Endothelial cell of umbilical vein (primary cell): ENCODE measurements at regions not wholly inside any gene's neighbourhood (a gene's known extent, or its start where the extent isn't known, plus 50 kb on each side); places are given as distances from the start of the nearest gene placed in this dataset.

ENCODE experiments used
- BruUV-seq: library from RNA; stranded (reverse); fragments of 400-500 nt; replicated peaks from 2 replicates; lab custom pipeline; 2021; lab: Mats Ljungman, UMichigan
- CTCF ChIA-PET: fragments of 300-600, 350-600 bp; sonication (Branson Sonifier 250); formaldehyde crosslinking; loops from one replicate; lab custom pipeline; 2021; ENCODE audit warnings: antibody characterized with exemption, inconsistent platforms; lab: Charles Lee
- POLR2A ChIA-PET: fragments of 300-600, 350-600 bp; sonication (Branson Sonifier 250); formaldehyde crosslinking; loops from one replicate; lab custom pipeline; 2021; ENCODE audit warnings: antibody characterized with exemption, inconsistent platforms; lab: Charles Lee
- DNase-seq: peaks from one replicate; pipeline ENCODE4 v3.0.0-alpha.2; 2011; ENCODE audit warnings: low read depth, low spot score
- FAIRE-seq: peaks from 2 replicates; lab custom pipeline; 2011; peaks lifted over from hg19 to GRCh38; lab: Jason Lieb, UNC
- H2AFZ ChIP-seq: 2 replicates; pipeline ENCODE4 v1.6.0; 2012; ENCODE audit warnings: low read depth, low read length, control low read depth, inconsistent platforms
- H3K27ac ChIP-seq: 2 replicates; pipeline ENCODE4 v1.5.1; 2011; ENCODE audit warnings: low read depth, mild to moderate bottlenecking, control low read depth, low read length, moderate library complexity; ENCODE audit not compliant: insufficient read depth
- H3K27me3 ChIP-seq, 2 experiments: 2 replicates each; pipeline versions ENCODE4 v1.6.0 to v1.6.1; 2011; ENCODE audit warnings: low read length in 2 of 2, mixed read lengths in 1 of 2; ENCODE audit not compliant: control insufficient read depth in 2 of 2, insufficient read depth in 2 of 2
- H3K36me3 ChIP-seq, 2 experiments: 2 replicates in 1 of 2; 3 replicates in 1 of 2; pipeline ENCODE4 v1.5.1; 2011; ENCODE audit warnings: low read length in 2 of 2, mild to moderate bottlenecking in 1 of 2, moderate library complexity in 1 of 2; ENCODE audit not compliant: control insufficient read depth in 2 of 2, insufficient read depth in 2 of 2; ENCODE audit errors: extremely low read depth in 1 of 2
- H3K4me1 ChIP-seq: 3 replicates; pipeline ENCODE4 v1.5.1; 2011; ENCODE audit warnings: mild to moderate bottlenecking, low read length; ENCODE audit not compliant: control insufficient read depth, insufficient read depth; ENCODE audit errors: extremely low read depth
- H3K4me2 ChIP-seq: 2 replicates; pipeline ENCODE4 v1.6.1; 2011; ENCODE audit warnings: low read length, control low read depth, mixed read lengths; ENCODE audit not compliant: insufficient read depth
- H3K4me3 ChIP-seq, 3 experiments: fragments of 200-600 bp in 1 of 3; sonication (generic), shearing (Covaris generic) in 1 of 3; replicated peaks in 1 of 3; 2 replicates each; pipeline ENCODE4 v1.5.1; 2011 to 2016; ENCODE audit warnings: control low read depth in 3 of 3, low read length in 3 of 3, mild to moderate bottlenecking in 2 of 3, inconsistent platforms in 1 of 3, low read depth in 1 of 3, moderate library complexity in 1 of 3; ENCODE audit not compliant: insufficient read depth in 1 of 3
- H3K79me2 ChIP-seq: 2 replicates; pipeline ENCODE4 v1.6.0; 2012; ENCODE audit warnings: low read length, inconsistent platforms; ENCODE audit not compliant: control insufficient read depth, insufficient read depth
- H3K9ac ChIP-seq: replicated peaks from 2 replicates; pipeline ENCODE3; 2011; ENCODE audit warnings: low read length, control low read depth; ENCODE audit not compliant: insufficient read depth; ENCODE audit errors: extremely low read depth
- H3K9me1 ChIP-seq: replicated peaks from 3 replicates; pipeline ENCODE4 v1.6.0; 2011; ENCODE audit warnings: mild to moderate bottlenecking, low read length; ENCODE audit not compliant: control insufficient read depth, insufficient read depth; ENCODE audit errors: extremely low read depth
- H3K9me3 ChIP-seq: replicated peaks from 2 replicates; pipeline ENCODE4 v1.5.1; 2012; ENCODE audit warnings: low read length, inconsistent platforms; ENCODE audit not compliant: control insufficient read depth, insufficient read depth
- H4K20me1 ChIP-seq: replicated peaks from 2 replicates; pipeline ENCODE3; 2011; ENCODE audit warnings: mild to moderate bottlenecking, low read length; ENCODE audit not compliant: control insufficient read depth, insufficient read depth; ENCODE audit errors: extremely low read depth
- CTCF ChIP-seq, 2 donors: IDR thresholded peaks; 1 replicate in 1 of 2; 2 replicates in 1 of 2; pipeline ENCODE4 v1.5.1; 2011; ENCODE audit warnings: low read length in 2 of 2, mild to moderate bottlenecking in 2 of 2, moderate library complexity in 2 of 2, control low read depth in 1 of 2, inconsistent platforms in 1 of 2, low read depth in 1 of 2; ENCODE audit not compliant: insufficient read depth in 1 of 2; ENCODE audit errors: extremely low read depth in 1 of 2
- EZH2 ChIP-seq: IDR thresholded peaks from 2 replicates; pipeline ENCODE4 v1.6.1; 2012; ENCODE audit warnings: borderline replicate concordance, low read depth, mild to moderate bottlenecking, moderate library complexity, low read length, inconsistent platforms; ENCODE audit not compliant: severe bottlenecking
- FOS ChIP-seq: IDR thresholded peaks from 2 replicates; pipeline ENCODE4 v1.6.1; 2011; ENCODE audit warnings: mild to moderate bottlenecking, low read length, moderate library complexity, borderline replicate concordance; ENCODE audit not compliant: insufficient read depth
- GATA2 ChIP-seq: IDR thresholded peaks from 2 replicates; pipeline ENCODE4 v1.7.0; 2011; ENCODE audit warnings: low read depth, mild to moderate bottlenecking, moderate library complexity, mixed read lengths, low read length; ENCODE audit not compliant: insufficient read length, insufficient read depth
- JUN ChIP-seq: IDR thresholded peaks from 2 replicates; pipeline ENCODE4 v1.6.1; 2011; ENCODE audit warnings: borderline replicate concordance, low read depth; ENCODE audit not compliant: insufficient read length, insufficient read depth
- MAX ChIP-seq: IDR thresholded peaks from 2 replicates; pipeline ENCODE4 v1.6.1; 2011; ENCODE audit not compliant: insufficient read depth, insufficient read length
- MYC ChIP-seq: IDR thresholded peaks from one replicate; pipeline ENCODE4 v1.6.1; 2011; ENCODE audit warnings: mild to moderate bottlenecking, low read depth, low read length
- POLR2A ChIP-seq: IDR thresholded peaks from 2 replicates; pipeline ENCODE4 v1.6.1; 2012; ENCODE audit warnings: low read depth, mild to moderate bottlenecking, control low read depth, low read length
- POLR2AphosphoS5 ChIP-seq: IDR thresholded peaks from 2 replicates; pipeline ENCODE4 v1.6.1; 2012; ENCODE audit warnings: low read depth, mild to moderate bottlenecking, control low read depth, low read length, moderate library complexity; ENCODE audit not compliant: insufficient read depth
- dilution Hi-C: fragments of 300-500 bp; cut with MboI; formaldehyde crosslinking; loops from one replicate; pipeline ENCODE4 v1.15.0; 2019; ENCODE audit warnings: low sequenced_read_pairs; ENCODE audit not compliant: extremely low pct_ligation_motif_present
- intact Hi-C: fragments of 100-400 bp; cut with micrococcal nuclease; formaldehyde crosslinking; loops from one replicate; pipeline ENCODE4 v1.10.0; 2022

GRCh38 chr12:81843599-81843998, 84.4 kb upstream of the PPFIA2 start:
- H4K20me1 ChIP-seq, result no peaks in the 10 kb centered on the region
- TF ChIP-seq POLR2A, result no peak
- TF ChIP-seq FOS, result no peak
- no peak for TF ChIP-seq GATA2
- no peak for TF ChIP-seq EZH2
- no peak for TF ChIP-seq MAX
- no peak for TF ChIP-seq JUN
- no peak for TF ChIP-seq MYC
- no peak for TF ChIP-seq CTCF (IDR thresholded peaks at IDR 0.05; ENCODE audit: extremely low read depth in 1 of 2, insufficient read depth in 1 of 2, low read depth in 1 of 2, low read length in 2 of 2)
- no peak for TF ChIP-seq POLR2AphosphoS5
- no peaks in the 10 kb centered on the region for H3K79me2 ChIP-seq
- intact Hi-C loops, result no loop called here
- no peak overlapping the region for H3K9ac ChIP-seq
- no peak for DNase-seq
- H3K36me3 ChIP-seq, result no peaks in the 10 kb centered on the region
- H3K27ac ChIP-seq, result no peak overlapping the region
- FAIRE-seq, result no peak
- POLR2A ChIA-PET, result no interaction called here
- dilution Hi-C loops, result no loop called here
- no peaks in the 10 kb centered on the region for H3K9me3 ChIP-seq
- no peaks in the 10 kb centered on the region for H3K27me3 ChIP-seq
- H3K4me1 ChIP-seq, result no peaks in the 10 kb centered on the region
- CTCF ChIA-PET, result interaction anchor here (0.5 to 1.4 kb wide), 3 partner anchors 10 to 515 kb away, joined by 3 to 4 read pairs (median 3); partner anchors contain the start of genes CCDC59 and METTL25
- no peak overlapping the region for H2AFZ ChIP-seq
- no peaks in the 10 kb centered on the region for H3K9me1 ChIP-seq
- no TSS peak for BruUV-seq
- H3K4me2 ChIP-seq, result no peak overlapping the region
- no peak overlapping the region for H3K4me3 ChIP-seq
